ENCODE measurements at regions not wholly inside any gene's neighbourhood (a gene's known extent, or its start where the extent isn't known, plus 50 kb on each side); places are given as distances from the start of the nearest gene placed in this dataset.
"Not testable (repeated sequence)": the region's sequence is repeated elsewhere in the genome, so short reads cannot be mapped to it uniquely, and the experiment has no call there.

DNA sequence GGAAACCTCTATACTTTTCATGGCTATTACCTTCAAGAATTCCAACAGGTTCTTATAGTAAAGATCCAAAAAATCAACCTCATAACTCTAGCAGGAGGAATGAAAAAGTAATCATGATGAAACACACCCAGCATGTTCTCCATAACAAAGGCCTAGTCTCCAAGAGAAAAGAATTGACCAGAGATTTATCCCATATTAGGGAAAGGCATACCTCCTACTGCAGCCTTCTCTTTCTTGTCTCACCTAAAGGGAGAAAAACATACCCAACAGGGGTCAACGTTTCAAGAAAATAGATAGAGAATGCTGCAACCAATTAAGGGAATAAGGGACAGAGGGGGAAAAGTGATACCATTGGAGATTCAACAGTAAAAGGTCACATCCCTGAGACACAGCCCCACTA, 262.5 kb downstream of the FRK start:
- no peak for DNase-seq (ENCODE audit: low spot score)

DNA sequence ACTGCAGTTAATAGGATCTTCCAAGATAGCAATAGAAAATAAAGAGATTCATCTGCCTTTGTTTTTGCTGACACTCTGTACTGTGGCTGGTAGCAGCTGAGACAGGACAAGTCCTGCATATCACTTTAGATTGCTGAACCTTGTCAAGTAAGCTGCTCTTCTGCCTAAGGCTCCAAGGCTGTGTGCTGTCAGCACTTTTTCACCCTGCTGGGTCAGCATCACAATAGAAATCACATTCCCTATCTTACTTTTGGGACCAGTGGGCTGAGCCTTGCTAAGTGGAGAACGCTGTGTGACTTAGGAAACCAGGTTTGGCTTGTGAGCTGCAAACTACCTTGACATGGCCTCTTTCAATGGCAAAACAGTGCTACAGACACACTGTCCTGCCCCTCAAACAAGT, 263.9 kb downstream of the FRK start:
- DNase-seq (ENCODE audit: low spot score), result no peak

DNA sequence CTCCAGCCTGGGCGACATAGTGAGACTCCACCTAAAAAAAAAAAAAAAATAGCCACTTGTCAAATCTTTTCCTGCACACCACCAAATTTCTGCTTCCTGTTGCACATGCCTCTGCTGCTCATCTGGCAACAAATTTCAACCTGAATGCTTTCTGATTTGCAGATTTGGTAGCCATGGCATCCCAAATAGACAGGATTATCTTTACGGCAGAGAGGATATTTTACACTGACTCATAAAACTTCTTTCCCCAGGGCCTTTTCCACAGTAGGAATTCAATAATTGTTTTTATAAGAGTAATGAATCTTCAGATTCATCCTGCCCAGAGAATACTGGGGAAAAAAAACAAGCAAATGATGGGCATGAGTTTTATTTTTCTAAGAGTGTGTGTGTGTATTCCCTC, 264.6 kb downstream of the FRK start:
- DNase-seq (ENCODE audit: low spot score), result no peak

DNA sequence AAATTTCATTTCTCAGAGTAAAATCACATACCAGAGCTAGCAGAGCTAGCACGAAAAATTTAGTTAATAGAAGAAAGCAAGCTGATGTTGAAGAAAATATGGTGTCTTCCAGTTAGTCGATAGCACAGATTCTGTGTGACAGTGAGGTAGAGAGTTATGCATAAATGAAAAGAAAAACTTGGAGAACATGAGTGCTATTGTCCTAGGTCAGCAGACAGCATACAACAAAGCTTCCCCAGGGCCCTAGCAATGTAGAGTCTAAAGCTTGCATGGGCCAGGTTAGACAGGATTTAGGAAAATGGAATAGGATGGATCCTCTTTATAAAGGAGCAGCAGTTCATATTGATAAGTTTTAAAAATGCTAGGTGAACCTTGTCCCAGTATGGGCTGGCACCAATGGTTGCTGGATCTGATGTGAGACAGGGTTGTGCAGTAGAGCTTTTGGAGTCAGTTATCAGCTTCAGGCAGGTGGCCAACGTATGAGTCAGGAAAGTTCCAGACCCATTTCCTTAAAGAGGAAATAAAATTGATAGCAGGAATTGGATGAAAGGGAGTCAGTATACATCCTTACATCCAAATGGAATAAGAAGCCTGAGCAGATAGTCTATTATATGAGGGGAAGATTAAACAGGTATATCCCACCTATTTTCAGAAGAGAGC, 277.2 kb downstream of the FRK start:
- no peak for DNase-seq (ENCODE audit: low spot score)

DNA sequence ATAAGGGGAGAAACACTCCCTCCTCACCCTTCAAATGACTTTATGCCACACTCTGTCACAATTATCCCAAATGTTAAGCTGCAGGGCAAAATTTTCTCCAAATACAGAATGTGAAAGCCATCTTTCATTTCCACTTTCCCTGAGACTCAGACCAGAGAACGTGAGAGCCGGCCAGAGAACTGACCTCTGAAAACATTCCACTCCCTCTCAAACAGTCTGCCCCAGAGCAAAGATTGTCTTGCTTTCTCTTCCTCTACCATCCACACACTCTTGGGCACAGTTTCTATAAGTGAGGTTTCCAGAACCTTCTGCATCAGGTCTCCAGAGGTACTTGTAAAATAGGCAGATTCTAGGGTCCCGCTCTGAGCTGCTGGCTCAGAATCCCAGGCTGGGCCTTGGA, 278.1 kb downstream of the FRK start:
- no peak for DNase-seq (ENCODE audit: low spot score)

DNA sequence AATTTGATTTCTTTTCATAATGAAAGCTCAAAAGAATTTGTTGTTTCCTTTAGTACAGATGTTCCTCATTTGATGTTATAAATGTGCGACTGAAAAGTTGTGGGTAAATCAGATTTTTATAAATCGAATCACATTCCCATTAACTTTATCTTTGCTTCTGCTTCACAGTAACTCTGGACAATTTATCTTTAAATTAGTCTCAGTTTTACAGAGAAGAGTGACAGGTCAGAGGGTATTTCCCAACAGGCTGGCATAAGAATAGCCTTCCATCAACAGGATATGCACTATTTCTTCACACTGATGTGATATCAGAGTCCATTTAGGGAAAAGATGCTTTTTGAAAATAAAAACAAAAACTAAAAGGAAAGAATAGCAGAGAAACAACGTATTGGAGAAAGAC, 286.9 kb downstream of the FRK start:
- DNase-seq (ENCODE audit: low spot score), result no peak

DNA sequence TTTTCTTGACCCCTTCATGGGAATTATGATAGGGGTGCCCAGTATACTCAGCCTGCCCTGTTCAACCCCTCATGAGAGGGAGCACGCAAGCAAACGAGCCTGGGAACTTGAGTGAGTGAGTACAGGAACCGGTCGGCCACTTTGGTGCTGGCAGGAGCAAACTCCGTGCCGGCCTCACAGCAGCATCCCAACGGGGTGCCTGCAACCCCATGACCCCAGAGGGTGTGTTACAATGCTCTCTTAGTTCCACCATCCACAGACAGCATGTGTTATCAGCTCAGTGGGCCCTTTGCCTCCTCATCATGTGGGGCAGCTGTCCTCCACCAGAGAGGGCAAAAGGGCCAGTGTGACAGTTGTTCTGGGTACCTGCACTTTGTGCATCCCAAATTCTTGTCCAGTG, 289.8 kb downstream of the FRK start:
- DNase-seq (ENCODE audit: low spot score), result no peak

DNA sequence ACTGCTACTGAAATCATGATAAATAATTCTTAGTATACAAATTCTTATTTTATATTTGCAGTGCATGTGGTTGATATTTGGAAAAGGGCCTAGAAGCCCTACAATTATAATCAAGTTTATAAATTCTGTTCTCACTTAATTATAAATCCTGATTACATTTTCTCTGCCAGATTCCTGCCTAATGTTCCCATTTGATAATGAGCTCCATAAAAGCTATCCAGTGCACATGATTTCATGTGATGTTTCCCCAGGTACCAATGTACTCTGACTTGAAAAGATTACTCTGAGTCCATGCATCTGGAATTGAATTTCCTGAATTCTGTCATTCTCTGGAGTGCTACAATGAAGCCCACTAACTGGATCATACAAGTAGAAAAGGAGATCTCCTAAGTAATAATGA, 292.2 kb downstream of the FRK start:
- DNase-seq (ENCODE audit: low spot score), result no peak

DNA sequence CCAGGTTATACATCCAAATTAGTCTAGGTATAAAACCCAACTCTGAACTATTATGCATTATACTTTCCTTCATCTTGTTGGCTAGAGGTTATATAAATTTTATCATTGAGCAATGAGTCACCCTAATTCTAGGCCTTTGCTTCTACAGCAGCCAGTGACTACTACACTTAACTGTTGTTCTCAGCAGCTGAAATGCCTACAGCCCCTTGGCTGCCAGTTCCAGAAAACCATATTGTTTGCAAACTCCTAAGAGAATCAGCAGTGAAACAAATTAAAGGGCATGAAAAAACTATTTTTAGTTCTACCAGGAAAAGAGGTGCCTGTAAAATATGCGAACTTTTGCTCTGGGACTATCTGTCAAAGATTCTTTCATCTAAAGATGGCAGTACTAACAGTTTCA, 292.8 kb downstream of the FRK start:
- DNase-seq (ENCODE audit: low spot score), result no peak

DNA sequence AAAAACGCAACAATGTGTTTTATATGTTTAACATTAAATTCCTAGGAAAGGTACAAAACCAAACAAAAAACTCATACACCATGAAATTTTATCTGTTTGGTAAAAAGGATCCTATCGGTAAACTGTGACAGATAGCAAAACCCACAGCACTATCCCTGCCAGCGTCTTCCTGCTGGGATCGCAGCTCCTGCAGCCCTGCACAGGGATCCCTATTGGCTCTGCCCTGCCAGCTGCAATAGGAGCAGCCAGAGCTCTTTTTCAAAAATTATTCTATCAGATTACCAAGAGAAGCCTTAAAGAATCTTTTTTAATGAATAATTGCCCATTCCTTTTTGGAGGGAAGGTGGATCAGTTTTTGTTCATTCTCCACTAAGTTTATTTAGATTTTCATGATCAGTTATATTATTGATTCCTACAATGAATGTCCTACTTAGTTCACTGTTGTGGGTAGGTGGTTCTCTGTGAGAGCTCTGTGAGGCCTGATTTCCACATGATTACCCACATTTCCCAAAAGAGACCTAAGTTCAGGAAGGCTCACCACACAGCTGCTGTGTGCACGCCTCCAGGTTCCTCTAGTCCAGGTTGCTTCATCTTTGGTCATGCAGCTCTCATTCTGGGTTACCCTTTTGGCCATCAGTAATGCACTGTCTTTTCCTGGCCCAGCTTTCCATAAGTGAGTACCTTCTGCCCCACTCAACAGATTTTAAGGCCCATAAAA, 293.8 kb downstream of the FRK start:
- no peak for DNase-seq (ENCODE audit: low spot score)

DNA sequence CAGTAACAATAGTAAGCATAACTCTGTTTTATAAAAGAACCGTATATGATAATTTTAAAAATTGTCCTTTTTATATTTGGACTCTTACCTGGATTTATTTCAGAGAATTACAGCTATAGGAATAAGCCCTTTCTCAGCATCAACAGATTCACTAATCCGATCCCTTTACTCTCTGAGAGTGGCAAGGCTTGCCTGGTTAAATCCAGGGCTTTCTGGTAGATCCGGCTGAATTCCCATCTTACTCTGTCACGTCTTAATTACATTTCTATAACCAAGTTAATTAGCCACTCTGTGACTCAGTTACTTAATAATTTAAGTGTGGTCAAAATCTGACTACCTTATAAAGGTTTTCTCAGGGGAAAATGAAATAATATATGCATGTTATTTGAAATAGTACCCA, 294.7 kb downstream of the FRK start:
- DNase-seq (ENCODE audit: low spot score), result no peak

DNA sequence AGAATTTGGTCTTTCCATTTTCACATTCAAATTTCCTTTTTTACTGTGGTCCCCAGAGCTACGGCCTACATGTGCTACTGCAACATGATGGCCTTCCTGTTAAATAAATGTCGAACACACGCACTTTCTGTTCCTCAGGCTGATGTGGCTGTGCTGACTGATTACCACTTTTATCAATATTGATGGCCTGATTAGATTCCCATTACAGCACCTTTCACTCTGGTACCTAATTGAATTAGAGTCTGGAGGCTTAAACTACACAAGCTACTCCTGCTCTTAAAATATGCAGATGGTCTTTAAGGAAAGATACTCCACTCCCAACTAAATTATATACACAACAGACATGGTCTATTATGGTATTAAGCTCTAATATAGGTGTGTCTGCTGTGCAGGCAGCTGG, 301.6 kb downstream of the FRK start:
- DNase-seq (ENCODE audit: low spot score), result no peak

DNA sequence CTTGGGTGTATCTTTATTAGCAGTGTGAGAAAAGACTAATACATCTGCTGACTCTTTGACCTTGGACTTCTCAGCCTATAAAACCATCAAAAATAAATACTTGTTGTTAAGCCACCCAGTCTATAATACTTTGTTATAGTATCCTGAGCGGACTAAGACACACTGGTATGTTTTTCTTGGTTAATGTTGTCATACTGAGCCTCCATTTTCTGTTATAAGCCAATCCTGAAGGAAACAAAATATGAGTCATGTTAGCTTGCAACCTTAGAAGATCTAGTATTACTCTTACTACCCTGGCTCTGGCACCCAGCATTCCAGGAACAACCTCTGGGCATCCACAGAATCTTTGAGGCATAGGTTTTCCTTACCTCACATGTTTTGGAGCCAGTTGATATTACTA, 307.2 kb downstream of the FRK start:
- DNase-seq (ENCODE audit: low spot score), result no peak

DNA sequence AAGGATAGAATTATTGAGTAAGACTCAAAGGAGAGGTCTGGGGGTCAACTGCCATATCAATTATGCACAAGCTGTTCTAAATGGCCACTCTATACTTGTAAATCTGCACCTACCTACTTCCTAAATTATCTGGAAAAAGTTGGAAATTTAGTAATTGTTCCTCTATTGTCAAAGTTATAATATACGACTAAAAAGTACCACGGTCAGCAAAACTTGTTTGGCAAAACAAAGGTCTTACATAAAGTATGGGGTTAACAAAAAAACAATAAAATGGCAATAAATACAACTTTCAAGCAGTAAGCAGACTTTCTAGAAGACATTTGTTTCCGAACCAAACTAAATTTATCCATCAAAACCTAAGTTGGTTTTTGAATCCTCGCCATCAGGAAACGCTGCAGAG, 309.7 kb downstream of the FRK start:
- DNase-seq (ENCODE audit: low spot score), result no peak

DNA sequence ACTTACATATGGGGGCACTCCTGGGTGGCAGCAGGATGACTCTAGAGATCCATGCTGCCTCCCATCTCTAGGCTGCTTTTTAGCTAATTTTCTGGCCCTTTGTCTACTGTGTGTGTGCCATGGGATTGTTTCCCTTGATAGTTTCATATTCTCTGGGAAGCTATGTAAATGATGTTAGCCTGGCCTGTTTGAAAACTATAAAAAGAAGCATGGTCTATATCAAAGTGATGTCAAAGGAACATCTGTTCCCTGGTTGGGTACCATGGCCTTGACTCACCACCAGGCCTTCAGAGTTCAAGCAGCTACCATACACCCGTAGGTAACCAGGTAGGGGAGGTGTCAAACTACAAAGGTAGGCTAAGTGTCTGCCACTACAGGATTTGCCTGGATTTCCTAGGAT, 310.4 kb downstream of the FRK start:
- no peak for DNase-seq (ENCODE audit: low spot score)

DNA sequence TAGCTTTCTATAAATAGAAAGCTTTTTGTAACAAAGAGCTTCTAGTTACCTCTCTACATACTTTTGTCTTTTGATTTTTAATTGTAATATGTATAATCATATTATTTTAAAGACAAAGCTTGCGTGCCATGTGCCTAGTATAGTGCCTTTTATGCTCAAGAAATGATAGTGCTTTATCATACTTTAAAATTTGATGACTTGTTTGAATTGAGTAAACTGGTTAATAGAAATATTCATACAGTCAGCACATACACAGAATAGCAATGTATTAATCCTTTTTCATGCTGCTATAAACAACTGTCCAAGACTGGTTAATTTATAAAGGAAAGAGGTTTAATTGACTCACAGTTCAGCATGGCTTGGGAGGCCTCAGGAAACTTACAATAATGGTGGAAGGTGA, 313.0 kb downstream of the FRK start:
- no peak for DNase-seq (ENCODE audit: low spot score)

DNA sequence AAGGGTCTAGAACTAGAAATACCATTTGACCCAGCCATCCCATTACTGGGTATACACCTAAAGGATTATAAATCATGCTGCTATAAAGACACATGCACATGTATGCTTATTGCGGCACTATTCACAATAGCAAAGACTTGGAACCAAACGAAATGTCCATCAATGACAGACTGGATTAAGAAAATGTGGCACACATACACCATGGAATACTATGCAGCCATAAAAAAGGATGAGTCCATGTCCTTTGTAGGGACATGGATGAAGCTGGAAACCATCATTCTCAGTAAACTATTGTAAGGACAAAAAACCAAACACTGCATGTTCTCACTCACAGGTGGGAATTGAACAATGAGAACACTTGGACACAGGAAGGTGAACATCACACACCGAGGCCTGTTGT, 314.1 kb downstream of the FRK start:
- DNase-seq (ENCODE audit: low spot score), result not testable (repeated sequence)

DNA sequence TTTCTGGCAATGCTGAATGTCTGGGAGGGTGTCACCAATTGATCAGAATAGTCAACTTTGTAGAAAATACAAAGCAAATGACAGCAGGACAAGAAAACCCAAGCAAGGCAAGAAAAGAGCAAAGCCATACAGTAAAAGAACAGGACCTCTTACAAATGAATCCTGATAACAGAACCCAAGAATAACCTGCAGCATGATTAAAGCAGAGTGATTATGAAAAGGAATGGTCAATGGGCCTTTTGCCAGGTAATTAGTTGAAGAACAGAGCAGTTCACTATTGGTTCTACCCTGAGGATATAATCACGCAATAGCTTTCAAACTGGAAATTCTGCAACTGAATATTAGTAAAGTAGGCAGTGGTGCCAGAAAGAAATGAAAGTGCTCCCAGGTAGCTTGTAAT, 319.8 kb downstream of the FRK start:
- no peak for DNase-seq (ENCODE audit: low spot score)

DNA sequence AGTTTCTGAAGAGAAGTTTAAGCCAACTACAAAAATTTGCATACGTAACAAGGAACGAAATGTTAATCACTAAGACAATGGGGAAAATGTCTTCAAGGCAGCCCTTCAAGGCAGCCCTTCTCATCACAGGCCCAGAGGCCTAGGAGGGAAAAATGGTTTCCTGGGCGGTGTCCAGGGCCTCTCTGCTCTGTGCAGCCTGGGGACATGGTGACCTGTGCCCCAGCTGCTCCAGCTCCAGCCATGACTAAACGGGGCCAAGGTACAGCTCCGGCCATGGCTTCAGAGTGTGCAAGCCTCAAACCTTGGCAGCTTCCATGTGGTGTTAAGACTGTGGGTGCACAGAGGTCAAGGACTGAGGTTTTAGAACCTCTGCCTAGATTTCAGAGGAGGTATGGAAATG, 325.1 kb downstream of the FRK start:
- no peak for DNase-seq (ENCODE audit: low spot score)

DNA sequence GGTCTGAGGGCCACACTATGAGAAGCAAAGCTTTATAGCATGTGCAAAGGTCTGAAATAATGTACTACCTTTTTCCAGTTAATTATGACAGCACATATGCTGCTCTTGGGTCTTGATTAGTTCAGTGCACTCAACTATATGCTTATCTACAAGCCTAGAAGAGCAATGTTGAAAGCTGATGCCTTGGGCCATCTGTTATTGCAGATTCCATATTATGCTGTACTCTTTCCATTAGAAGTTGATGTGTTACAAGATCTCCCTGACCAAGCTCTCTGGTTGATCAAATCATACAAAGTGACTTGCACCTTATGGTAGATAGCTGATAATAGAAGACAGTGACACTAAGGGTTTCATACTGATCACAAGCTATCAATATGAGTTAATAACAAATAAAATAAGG, 327.3 kb downstream of the FRK start:
- DNase-seq (ENCODE audit: low spot score), result no peak

DNA sequence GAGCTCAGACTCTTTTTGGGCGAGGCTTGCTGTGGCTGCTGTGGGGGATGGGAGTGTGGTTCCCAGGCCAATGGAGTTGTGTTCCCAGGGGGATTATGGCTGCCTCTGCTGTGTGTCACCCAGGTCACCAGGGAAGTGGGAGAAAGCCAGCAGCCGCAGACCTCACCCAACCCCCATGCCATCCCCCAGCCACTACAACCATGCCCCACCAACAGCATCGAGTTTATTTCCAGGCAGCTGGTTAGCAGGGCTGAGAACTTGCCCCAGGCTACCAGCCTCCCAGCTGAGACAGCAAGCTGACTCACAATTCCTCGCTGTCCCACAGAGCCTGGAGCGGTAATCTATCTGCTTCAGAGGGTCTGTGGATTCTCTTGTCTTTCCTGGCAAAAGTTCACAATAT, 331.7 kb downstream of the FRK start:
- DNase-seq (ENCODE audit: low spot score), result no peak

DNA sequence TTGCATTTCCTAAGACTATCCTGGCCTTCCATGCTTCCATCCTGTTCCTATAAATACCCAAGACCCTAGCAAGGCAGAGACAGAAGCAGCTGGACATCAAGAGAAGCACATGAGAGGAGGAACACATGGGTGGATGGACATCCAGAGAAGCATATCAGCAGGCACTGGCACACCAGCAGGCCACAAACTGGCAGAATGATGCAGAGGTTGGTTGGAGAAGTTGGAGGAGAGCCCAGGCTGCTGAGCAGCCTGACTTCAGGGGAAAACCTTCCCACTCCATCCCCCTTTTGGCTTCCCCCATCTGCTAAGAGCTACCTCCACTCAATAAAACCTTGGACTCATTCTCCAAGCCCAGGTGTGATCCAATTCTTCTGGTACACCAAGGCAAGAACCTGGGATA, 332.5 kb downstream of the FRK start:
- no peak for DNase-seq (ENCODE audit: low spot score)

DNA sequence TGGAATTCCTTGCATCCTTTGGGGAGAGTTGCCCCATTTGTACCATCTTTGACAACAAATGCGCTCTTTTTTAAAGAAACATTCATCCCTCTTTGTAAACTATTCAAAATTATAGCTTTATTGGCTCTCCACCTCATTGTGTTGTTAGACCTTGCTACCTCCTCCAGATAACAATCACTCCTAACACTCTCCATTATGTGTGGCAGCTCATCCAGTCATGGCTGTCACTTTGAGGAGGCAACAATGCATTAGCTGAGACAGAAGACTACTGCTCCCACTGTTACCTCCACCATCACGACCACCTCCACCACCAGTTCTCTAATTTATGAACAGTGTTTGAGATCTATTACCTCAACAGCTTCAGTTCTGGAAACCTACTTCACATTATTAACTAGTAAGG, 339.1 kb downstream of the FRK start:
- no peak for DNase-seq (ENCODE audit: low spot score)

DNA sequence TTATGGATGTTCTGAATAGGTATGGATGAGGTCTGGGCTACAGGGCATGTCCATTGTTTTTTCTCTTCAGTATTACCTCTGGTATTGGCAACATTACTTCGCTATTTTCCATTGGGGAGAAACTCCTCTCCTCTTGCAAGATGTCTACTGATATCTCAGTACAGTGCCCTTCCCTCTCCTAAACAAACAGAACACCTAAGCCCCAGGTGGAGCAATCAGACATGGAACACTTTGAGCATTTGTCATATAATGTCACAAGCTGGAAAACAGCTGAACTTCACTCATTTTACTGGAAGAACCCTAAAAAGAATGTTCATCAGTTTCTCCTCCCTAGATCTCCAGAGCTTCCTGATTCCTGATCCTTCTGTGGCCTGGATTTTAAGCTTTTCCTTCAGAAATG, 339.8 kb downstream of the FRK start:
- DNase-seq (ENCODE audit: low spot score), result no peak

Data from AG08396 (cell line).